GM10248 (cell line): ENCODE measurements at regions not wholly inside any gene's neighbourhood (a gene's known extent, or its start where the extent isn't known, plus 50 kb on each side); places are given as distances from the start of the nearest gene placed in this dataset.

Experiments used
- CTCF ChIA-PET: fragments of 300-600 bp; sonication (Branson Sonifier 250); formaldehyde crosslinking; extraction: SDS; loops from one replicate; lab custom pipeline; 2021; ENCODE audit warnings: antibody characterized with exemption; lab: Yijun Ruan, JAX
- POLR2A ChIA-PET: fragments of 350-650 bp; sonication (Branson Sonifier 250); formaldehyde crosslinking; extraction: SDS; loops from one replicate; lab custom pipeline; 2020; ENCODE audit warnings: antibody characterized with exemption; lab: Yijun Ruan, JAX
- DNase-seq: peaks from one replicate; pipeline ENCODE4 v3.0.0; 2012; ENCODE audit errors: extremely low spot score
- TF ChIP-seq, protein P1 (sequence below): IDR thresholded peaks from 2 replicates; pipeline ENCODE4 v1.5.1; 2012; ENCODE audit warnings: mild to moderate bottlenecking, low read depth; ENCODE audit errors: extremely low read depth, missing control alignments, control extremely low read depth

DNA sequence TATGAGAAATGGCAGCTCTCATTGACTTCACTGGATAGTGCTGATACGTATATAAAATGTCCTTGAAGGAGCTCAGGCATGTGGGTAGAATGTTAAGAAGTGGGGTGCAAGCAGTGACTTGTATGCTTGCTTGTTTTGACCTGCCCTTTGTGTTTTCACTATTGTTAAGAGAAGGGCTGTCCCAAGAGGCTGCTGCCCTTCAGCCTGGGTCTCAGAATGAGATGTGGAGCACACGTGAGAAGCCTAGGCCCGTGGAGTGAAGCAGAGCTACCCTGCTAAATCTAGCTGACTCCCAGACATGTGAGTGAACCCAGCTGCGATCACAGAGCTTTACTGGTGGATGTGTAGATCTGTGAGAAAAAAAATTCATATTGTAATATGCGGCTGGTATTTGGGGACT lies 305.3 kb upstream of the RGS17 start:
- POLR2A ChIA-PET = no interaction called here
- no peak for DNase-seq
- TF ChIP-seq, protein P1, sequence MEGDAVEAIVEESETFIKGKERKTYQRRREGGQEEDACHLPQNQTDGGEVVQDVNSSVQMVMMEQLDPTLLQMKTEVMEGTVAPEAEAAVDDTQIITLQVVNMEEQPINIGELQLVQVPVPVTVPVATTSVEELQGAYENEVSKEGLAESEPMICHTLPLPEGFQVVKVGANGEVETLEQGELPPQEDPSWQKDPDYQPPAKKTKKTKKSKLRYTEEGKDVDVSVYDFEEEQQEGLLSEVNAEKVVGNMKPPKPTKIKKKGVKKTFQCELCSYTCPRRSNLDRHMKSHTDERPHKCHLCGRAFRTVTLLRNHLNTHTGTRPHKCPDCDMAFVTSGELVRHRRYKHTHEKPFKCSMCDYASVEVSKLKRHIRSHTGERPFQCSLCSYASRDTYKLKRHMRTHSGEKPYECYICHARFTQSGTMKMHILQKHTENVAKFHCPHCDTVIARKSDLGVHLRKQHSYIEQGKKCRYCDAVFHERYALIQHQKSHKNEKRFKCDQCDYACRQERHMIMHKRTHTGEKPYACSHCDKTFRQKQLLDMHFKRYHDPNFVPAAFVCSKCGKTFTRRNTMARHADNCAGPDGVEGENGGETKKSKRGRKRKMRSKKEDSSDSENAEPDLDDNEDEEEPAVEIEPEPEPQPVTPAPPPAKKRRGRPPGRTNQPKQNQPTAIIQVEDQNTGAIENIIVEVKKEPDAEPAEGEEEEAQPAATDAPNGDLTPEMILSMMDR = no peak
- CTCF ChIA-PET = no interaction called here

DNA sequence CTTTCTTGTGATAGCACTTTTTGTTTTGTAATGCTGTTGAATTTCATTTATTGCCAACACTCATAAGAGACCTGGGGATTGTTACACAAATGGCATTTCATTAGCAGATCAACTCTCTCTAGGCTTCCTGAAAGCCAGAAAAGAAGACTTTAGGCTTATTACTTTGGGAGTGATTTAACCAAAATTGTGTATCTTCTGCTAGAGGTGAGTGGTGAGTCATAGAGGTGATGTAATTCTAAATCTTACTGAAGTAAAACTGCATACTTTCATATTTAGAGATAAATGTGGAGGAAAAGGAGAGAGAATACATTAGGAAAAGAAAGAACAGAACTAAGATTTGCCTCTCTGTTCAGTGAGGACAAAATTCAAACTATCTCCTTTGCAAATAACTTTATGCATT lies 304.7 kb upstream of the RGS17 start:
- CTCF ChIA-PET = interaction anchor here (1.4 kb wide), 1 partner anchor 8 kb away, joined by 3 read pairs; no protein-coding TSS in a partner anchor
- no peak for DNase-seq
- TF ChIP-seq, protein P1 = no peak
- POLR2A ChIA-PET = no interaction called here

DNA sequence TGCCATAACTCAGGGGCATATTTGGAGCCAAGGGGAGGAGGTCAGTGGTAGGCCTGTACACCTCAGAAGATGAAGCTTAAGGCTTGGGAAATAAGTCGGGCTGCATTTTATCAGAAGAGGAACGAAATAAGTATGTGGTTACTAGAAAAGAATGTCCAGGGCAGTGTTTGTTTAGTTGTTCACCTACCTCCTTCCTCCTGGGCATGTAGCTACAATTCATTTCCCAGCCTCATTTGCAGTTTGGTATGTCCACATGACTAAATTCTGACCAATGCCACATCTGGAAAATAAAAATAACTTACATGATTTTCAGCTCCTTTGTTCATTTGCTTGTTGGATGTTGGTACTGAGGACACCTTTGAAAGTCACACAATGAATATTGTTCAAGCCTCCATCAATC lies 294.5 kb upstream of the RGS17 start:
- TF ChIP-seq, protein P1 = no peak
- ChIA-PET POLR2A (no interaction called here), CTCF (interaction anchor here (1.0 kb wide), 1 partner anchor 9 kb away, joined by 3 read pairs; no protein-coding TSS in a partner anchor)
- no peak for DNase-seq

DNA sequence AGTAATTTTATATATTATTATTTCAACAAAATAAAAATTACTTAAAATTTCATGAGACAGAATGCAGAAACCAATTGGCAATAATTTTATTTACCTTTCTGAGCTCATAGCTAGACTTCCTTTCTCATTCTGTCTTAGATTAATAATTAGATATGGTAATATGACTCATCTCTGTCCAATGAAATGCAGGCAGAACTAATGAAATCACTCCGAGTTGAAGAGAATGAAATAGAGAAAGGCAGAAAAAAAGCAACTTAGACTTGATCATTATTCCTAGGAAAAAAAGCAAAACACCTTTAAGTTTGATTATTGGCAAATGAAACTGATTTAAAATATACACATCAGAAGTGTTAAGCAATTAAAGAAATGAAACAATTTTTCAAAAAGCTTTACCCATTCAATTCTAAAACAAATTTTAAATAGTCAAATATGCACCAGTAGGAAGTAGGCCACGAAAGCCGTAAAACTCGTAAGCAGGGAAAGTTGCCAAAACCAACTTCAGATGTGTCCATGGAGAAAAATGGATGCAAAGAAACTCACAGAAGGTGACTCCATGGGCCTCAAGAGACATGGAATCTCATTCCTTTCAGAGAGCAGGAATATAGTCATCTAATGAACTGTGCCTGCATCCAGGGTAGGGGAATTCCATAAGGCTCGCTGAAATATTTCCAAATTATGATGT lies 293.8 kb upstream of the RGS17 start:
- ChIA-PET CTCF (interaction anchor here (1.0 kb wide), 1 partner anchor 10 kb away, joined by 3 read pairs; no protein-coding TSS in a partner anchor), POLR2A (no interaction called here)
- no peak for DNase-seq
- TF ChIP-seq, protein P1 = no peak

DNA sequence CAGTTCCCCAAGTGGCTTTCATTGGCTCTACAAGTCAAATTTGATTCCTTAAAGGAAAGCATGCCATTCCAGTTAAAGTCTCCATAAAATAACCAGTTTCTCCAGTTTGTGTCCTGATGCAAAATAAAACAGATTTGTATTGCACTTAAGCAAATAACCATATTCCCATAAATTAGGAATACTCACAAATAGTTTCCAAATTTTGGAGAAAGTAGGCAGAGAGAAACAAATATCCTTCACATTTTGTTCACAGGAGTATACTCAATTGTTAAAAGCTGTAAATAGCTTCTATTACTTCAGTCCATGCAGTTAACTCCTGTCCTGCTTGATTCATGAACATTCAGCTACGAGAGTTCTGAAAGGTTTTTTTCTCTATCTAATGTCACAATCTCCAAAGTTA lies 281.4 kb upstream of the RGS17 start:
- CTCF ChIA-PET = no interaction called here

DNA sequence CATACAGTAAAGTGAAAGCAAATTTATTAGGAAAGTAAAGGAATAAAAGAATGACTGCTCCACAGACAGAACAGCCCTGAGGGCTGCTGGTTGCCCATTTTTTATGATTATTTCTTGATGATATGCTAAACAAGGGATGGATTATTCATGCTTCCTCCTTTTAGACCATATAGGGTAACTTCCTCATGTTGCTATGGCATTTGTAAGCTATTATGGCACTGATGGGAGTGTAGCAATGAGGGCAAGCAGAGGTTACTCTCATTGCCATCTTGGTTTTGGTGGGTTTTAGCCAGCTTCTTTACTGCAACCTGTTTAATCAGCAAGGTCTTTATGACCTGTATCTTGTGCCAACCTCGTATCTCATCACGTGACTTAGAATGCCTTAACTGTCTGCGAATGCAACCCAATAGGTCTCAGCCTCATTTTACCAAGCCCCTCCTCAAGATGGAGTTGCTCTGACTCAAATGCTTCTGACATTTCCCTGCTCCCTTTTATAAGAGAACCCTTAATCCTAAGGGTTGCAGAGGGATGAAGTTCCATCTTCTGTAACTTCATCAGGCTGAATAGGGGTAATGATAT lies 280.1 kb upstream of the RGS17 start:
- DNase-seq = no peak
- TF ChIP-seq, protein P1 = no peak
- ChIA-PET CTCF (no interaction called here), POLR2A (no interaction called here)

More for the DNA sequence above, 281.4 kb upstream of the RGS17 start:
- TF ChIP-seq, protein P1 = no peak
- DNase-seq = no peak
- POLR2A ChIA-PET = no interaction called here
